WTC11 (cell line): ENCODE measurements at regions not wholly inside any gene's neighbourhood (a gene's known extent, or its start where the extent isn't known, plus 50 kb on each side); places are given as distances from the start of the nearest gene placed in this dataset.

ENCODE experiments used
- ATAC-seq: fragments of 200-7000 bp; cut with Tn5 transposase; 2 replicates; pipeline ENCODE4 v1.10.0; 2021; ENCODE audit warnings: mild to moderate bottlenecking, moderate library complexity
- CTCF ChIA-PET: fragments of 300-600 bp; sonication (Branson Sonifier 250); formaldehyde crosslinking; loops from one replicate; lab custom pipeline; 2021; ENCODE audit warnings: antibody characterized with exemption; lab: Charles Lee
- POLR2A ChIA-PET: fragments of 350-600 bp; sonication (Branson Sonifier 250); formaldehyde crosslinking; loops from one replicate; lab custom pipeline; 2021; ENCODE audit warnings: antibody characterized with exemption; lab: Charles Lee
- DNase-seq: peaks from one replicate; pipeline ENCODE4 v3.0.0; 2021; ENCODE audit warnings: low spot score
- H3K27ac Mint-ChIP-seq: 2 replicates; pipeline ENCODE4 v1.8.0; 2021; ENCODE audit warnings: mixed read lengths
- H3K27me3 Mint-ChIP-seq: 2 replicates; pipeline ENCODE4 v1.8.0; 2021; ENCODE audit warnings: low read depth, mild to moderate bottlenecking, moderate library complexity, mixed read lengths
- H3K36me3 Mint-ChIP-seq: 2 replicates; pipeline ENCODE4 v1.8.0; 2021; ENCODE audit warnings: mixed read lengths
- H3K4me1 Mint-ChIP-seq: 2 replicates; pipeline ENCODE4 v1.8.0; 2022; ENCODE audit warnings: mixed read lengths
- H3K4me3 Mint-ChIP-seq: 2 replicates; pipeline ENCODE4 v1.8.0; 2021; ENCODE audit warnings: mild to moderate bottlenecking, moderate library complexity, mixed read lengths
- H3K9me3 Mint-ChIP-seq: 2 replicates; pipeline ENCODE4 v1.8.0; 2021; ENCODE audit warnings: mixed read lengths
- ATF1 ChIP-seq: sonication (generic); formaldehyde crosslinking; IDR thresholded peaks from 2 replicates; pipeline ENCODE4 v1.8.1; 2023; ENCODE audit warnings: mild to moderate bottlenecking, moderate library complexity, missing genetic modification reagents
- ETV6 ChIP-seq: sonication (generic); formaldehyde crosslinking; IDR thresholded peaks from 2 replicates; pipeline ENCODE4 v1.8.1; 2022; ENCODE audit warnings: mild to moderate bottlenecking, missing genetic modification reagents
- FOXP1 ChIP-seq: sonication (generic); formaldehyde crosslinking; IDR thresholded peaks from 2 replicates; pipeline ENCODE4 v1.8.0; 2022; ENCODE audit warnings: missing genetic modification reagents, mild to moderate bottlenecking, moderate library complexity, borderline replicate concordance
- JUN ChIP-seq: sonication (generic); formaldehyde crosslinking; IDR thresholded peaks from 2 replicates; pipeline ENCODE4 v1.8.0; 2023; ENCODE audit warnings: mild to moderate bottlenecking, missing genetic modification reagents
- PRRX2 ChIP-seq: fragments of 250-450 bp; sonication (Bioruptor Pico); IDR thresholded peaks from 2 replicates; pipeline ENCODE4 v1.8.0; 2021; ENCODE audit warnings: mild to moderate bottlenecking
- TP53 ChIP-seq: sonication (generic); formaldehyde crosslinking; IDR thresholded peaks from 2 replicates; pipeline ENCODE4 v1.8.1; 2023; ENCODE audit warnings: mild to moderate bottlenecking, missing genetic modification reagents
- ZBTB21 ChIP-seq: sonication (generic); formaldehyde crosslinking; IDR thresholded peaks from 2 replicates; pipeline ENCODE4 v1.8.1; 2023; ENCODE audit warnings: mild to moderate bottlenecking, missing genetic modification reagents, borderline replicate concordance
- ZNF138 ChIP-seq: sonication (generic); formaldehyde crosslinking; conservative IDR thresholded peaks from 2 replicates; pipeline ENCODE4 v1.8.1; 2022; ENCODE audit warnings: mild to moderate bottlenecking, moderate library complexity, missing genetic modification reagents
- ZNF219 ChIP-seq: sonication (generic); formaldehyde crosslinking; IDR thresholded peaks from 2 replicates; pipeline ENCODE4 v1.8.0; 2023; ENCODE audit warnings: missing genetic modification reagents, mild to moderate bottlenecking, borderline replicate concordance
- ZNF416 ChIP-seq: fragments of 250-450 bp; sonication (Bioruptor Pico); IDR thresholded peaks from 2 replicates; pipeline ENCODE4 v1.9.0; 2021; ENCODE audit warnings: mild to moderate bottlenecking, inconsistent platforms
- ZNF423 ChIP-seq: fragments of 250-450 bp; sonication (Bioruptor Pico); IDR thresholded peaks from 2 replicates; pipeline ENCODE4 v2.1.2; 2022; ENCODE audit warnings: mild to moderate bottlenecking, moderate library complexity
- TF ChIP-seq, protein P1 (sequence below): fragments of 250-450 bp; sonication (Bioruptor Pico); IDR thresholded peaks from 2 replicates; pipeline ENCODE4 v1.9.0; 2021; ENCODE audit warnings: mild to moderate bottlenecking
- TF ChIP-seq, protein P2 (sequence below): sonication (generic); formaldehyde crosslinking; IDR thresholded peaks from 2 replicates; pipeline ENCODE4 v1.8.0; 2023; ENCODE audit warnings: missing genetic modification reagents, mild to moderate bottlenecking, borderline replicate concordance
- TF ChIP-seq, protein P3 (sequence below): sonication (generic); formaldehyde crosslinking; IDR thresholded peaks from 2 replicates; pipeline ENCODE4 v1.8.1; 2022; ENCODE audit warnings: mild to moderate bottlenecking, moderate library complexity, missing genetic modification reagents
- TF ChIP-seq, protein P4 (sequence below): sonication (generic); formaldehyde crosslinking; conservative IDR thresholded peaks from 2 replicates; pipeline ENCODE4 v1.8.1; 2022; ENCODE audit warnings: mild to moderate bottlenecking, missing genetic modification reagents
- TF ChIP-seq, protein P5 (sequence below): sonication (generic); formaldehyde crosslinking; IDR thresholded peaks from 2 replicates; pipeline ENCODE4 v1.8.1; 2022; ENCODE audit warnings: low read depth, mild to moderate bottlenecking, moderate library complexity, missing genetic modification reagents, borderline replicate concordance
- TF ChIP-seq, protein P6 (sequence below): sonication (generic); formaldehyde crosslinking; IDR thresholded peaks from 2 replicates; pipeline ENCODE4 v1.8.0; 2022; ENCODE audit warnings: mild to moderate bottlenecking, missing genetic modification reagents

DNA sequence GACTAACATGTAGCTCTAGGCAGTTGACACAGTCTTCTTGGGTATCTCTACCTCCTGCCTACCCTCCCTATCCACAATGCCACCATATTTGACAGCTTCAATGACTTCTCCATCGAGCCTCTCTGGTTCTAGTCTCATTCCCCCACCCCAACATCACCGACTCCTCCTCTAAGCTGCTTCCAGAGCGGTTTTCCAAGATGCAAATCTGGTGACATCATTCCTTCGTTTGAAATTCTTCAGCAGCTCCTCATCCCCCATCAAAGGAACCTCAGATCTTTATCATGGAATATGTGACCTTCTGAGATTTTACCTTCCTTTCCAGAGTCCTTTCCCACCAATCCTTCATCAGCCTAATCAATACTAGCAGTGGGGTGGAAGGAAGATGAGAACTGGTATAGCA is 352.4 kb upstream of the RUNX1 start:
- ATAC-seq (no peak), DNase-seq (no peak)
- Mint-ChIP-seq H3K27me3 (no peaks in the 10 kb centered on the region), H3K9me3 (no peaks in the 10 kb centered on the region), H3K4me3 (no peak overlapping the region), H3K27ac (no peak overlapping the region), H3K36me3 (no peaks in the 10 kb centered on the region), H3K4me1 (peaks cover 58% of the 10 kb centered on the region)
- POLR2A ChIA-PET: no interaction called here
- TF ChIP-seq ZBTB21 (CRISPR knock-in tag) (no peak), FOXP1 (CRISPR knock-in tag) (no peak), ZNF416 (CRISPR knock-in tag) (no peak), ZNF219 (no peak), ETV6 (CRISPR knock-in tag) (no peak), ATF1 (CRISPR knock-in tag) (no peak), TP53 (CRISPR knock-in tag) (no peak), ZNF423 (CRISPR knock-in tag) (no peak), JUN (CRISPR knock-in tag) (no peak), ZNF138 (CRISPR knock-in tag) (no peak), PRRX2 (CRISPR knock-in tag) (no peak)
- TF ChIP-seq, protein P1, sequence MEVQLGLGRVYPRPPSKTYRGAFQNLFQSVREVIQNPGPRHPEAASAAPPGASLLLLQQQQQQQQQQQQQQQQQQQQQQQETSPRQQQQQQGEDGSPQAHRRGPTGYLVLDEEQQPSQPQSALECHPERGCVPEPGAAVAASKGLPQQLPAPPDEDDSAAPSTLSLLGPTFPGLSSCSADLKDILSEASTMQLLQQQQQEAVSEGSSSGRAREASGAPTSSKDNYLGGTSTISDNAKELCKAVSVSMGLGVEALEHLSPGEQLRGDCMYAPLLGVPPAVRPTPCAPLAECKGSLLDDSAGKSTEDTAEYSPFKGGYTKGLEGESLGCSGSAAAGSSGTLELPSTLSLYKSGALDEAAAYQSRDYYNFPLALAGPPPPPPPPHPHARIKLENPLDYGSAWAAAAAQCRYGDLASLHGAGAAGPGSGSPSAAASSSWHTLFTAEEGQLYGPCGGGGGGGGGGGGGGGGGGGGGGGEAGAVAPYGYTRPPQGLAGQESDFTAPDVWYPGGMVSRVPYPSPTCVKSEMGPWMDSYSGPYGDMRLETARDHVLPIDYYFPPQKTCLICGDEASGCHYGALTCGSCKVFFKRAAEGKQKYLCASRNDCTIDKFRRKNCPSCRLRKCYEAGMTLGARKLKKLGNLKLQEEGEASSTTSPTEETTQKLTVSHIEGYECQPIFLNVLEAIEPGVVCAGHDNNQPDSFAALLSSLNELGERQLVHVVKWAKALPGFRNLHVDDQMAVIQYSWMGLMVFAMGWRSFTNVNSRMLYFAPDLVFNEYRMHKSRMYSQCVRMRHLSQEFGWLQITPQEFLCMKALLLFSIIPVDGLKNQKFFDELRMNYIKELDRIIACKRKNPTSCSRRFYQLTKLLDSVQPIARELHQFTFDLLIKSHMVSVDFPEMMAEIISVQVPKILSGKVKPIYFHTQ (CRISPR knock-in tag): no peak
- TF ChIP-seq, protein P2, sequence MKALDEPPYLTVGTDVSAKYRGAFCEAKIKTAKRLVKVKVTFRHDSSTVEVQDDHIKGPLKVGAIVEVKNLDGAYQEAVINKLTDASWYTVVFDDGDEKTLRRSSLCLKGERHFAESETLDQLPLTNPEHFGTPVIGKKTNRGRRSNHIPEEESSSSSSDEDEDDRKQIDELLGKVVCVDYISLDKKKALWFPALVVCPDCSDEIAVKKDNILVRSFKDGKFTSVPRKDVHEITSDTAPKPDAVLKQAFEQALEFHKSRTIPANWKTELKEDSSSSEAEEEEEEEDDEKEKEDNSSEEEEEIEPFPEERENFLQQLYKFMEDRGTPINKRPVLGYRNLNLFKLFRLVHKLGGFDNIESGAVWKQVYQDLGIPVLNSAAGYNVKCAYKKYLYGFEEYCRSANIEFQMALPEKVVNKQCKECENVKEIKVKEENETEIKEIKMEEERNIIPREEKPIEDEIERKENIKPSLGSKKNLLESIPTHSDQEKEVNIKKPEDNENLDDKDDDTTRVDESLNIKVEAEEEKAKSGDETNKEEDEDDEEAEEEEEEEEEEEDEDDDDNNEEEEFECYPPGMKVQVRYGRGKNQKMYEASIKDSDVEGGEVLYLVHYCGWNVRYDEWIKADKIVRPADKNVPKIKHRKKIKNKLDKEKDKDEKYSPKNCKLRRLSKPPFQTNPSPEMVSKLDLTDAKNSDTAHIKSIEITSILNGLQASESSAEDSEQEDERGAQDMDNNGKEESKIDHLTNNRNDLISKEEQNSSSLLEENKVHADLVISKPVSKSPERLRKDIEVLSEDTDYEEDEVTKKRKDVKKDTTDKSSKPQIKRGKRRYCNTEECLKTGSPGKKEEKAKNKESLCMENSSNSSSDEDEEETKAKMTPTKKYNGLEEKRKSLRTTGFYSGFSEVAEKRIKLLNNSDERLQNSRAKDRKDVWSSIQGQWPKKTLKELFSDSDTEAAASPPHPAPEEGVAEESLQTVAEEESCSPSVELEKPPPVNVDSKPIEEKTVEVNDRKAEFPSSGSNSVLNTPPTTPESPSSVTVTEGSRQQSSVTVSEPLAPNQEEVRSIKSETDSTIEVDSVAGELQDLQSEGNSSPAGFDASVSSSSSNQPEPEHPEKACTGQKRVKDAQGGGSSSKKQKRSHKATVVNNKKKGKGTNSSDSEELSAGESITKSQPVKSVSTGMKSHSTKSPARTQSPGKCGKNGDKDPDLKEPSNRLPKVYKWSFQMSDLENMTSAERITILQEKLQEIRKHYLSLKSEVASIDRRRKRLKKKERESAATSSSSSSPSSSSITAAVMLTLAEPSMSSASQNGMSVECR (CRISPR knock-in tag): no peak
- TF ChIP-seq, protein P3, sequence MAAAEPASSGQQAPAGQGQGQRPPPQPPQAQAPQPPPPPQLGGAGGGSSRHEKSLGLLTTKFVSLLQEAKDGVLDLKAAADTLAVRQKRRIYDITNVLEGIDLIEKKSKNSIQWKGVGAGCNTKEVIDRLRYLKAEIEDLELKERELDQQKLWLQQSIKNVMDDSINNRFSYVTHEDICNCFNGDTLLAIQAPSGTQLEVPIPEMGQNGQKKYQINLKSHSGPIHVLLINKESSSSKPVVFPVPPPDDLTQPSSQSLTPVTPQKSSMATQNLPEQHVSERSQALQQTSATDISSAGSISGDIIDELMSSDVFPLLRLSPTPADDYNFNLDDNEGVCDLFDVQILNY (CRISPR knock-in tag): no peak
- TF ChIP-seq, protein P4, sequence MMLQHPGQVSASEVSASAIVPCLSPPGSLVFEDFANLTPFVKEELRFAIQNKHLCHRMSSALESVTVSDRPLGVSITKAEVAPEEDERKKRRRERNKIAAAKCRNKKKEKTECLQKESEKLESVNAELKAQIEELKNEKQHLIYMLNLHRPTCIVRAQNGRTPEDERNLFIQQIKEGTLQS (CRISPR knock-in tag): no peak
- TF ChIP-seq, protein P5, sequence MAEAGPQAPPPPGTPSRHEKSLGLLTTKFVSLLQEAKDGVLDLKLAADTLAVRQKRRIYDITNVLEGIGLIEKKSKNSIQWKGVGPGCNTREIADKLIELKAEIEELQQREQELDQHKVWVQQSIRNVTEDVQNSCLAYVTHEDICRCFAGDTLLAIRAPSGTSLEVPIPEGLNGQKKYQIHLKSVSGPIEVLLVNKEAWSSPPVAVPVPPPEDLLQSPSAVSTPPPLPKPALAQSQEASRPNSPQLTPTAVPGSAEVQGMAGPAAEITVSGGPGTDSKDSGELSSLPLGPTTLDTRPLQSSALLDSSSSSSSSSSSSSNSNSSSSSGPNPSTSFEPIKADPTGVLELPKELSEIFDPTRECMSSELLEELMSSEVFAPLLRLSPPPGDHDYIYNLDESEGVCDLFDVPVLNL (CRISPR knock-in tag): no peak
- TF ChIP-seq, protein P6, sequence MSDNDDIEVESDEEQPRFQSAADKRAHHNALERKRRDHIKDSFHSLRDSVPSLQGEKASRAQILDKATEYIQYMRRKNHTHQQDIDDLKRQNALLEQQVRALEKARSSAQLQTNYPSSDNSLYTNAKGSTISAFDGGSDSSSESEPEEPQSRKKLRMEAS: no peak
- CTCF ChIA-PET: no interaction called here
